Stimulated activated CD4-positive, alpha-beta T cell treated with anti-CD3 and anti-CD28 coated beads, Interleukin-15, amount 100 ng/mL, for 48 hours (primary cell): ENCODE measurements at regions not wholly inside any gene's neighbourhood (a gene's known extent, or its start where the extent isn't known, plus 50 kb on each side); places are given as distances from the start of the nearest gene placed in this dataset.

Experiments
- DNase-seq, 2 donors: peaks; one replicate each; pipeline ENCODE4 v3.0.0-alpha.2; 2020; ENCODE audit warnings: low read depth in 2 of 2

- DNase-seq = no peak
Observed at GRCh38 chr7:45972629-45973312, 51.7 kb upstream of the IGFBP3 start.

GRCh38 chr7:45971661-45972175, 50.6 kb upstream of the IGFBP3 start:
- no peak for DNase-seq

GRCh38 chr7:45971171-45971570, 50.1 kb upstream of the IGFBP3 start:
- no peak for DNase-seq
